Endothelial cell of umbilical vein (primary cell): ENCODE measurements at regions not wholly inside any gene's neighbourhood (a gene's known extent, or its start where the extent isn't known, plus 50 kb on each side); places are given as distances from the start of the nearest gene placed in this dataset.

ENCODE experiments used
- BruUV-seq: library from RNA; stranded (reverse); fragments of 400-500 nt; replicated peaks from 2 replicates; lab custom pipeline; 2021; lab: Mats Ljungman, UMichigan
- CTCF ChIA-PET: fragments of 300-600, 350-600 bp; sonication (Branson Sonifier 250); formaldehyde crosslinking; loops from one replicate; lab custom pipeline; 2021; ENCODE audit warnings: antibody characterized with exemption, inconsistent platforms; lab: Charles Lee
- POLR2A ChIA-PET: fragments of 300-600, 350-600 bp; sonication (Branson Sonifier 250); formaldehyde crosslinking; loops from one replicate; lab custom pipeline; 2021; ENCODE audit warnings: antibody characterized with exemption, inconsistent platforms; lab: Charles Lee
- DNase-seq: peaks from one replicate; pipeline ENCODE4 v3.0.0-alpha.2; 2011; ENCODE audit warnings: low read depth, low spot score
- FAIRE-seq: peaks from 2 replicates; lab custom pipeline; 2011; peaks lifted over from hg19 to GRCh38; lab: Jason Lieb, UNC
- H2AFZ ChIP-seq: 2 replicates; pipeline ENCODE4 v1.6.0; 2012; ENCODE audit warnings: low read depth, low read length, control low read depth, inconsistent platforms
- H3K27ac ChIP-seq: 2 replicates; pipeline ENCODE4 v1.5.1; 2011; ENCODE audit warnings: low read depth, mild to moderate bottlenecking, control low read depth, low read length, moderate library complexity; ENCODE audit not compliant: insufficient read depth
- H3K27me3 ChIP-seq, 2 experiments: 2 replicates each; pipeline versions ENCODE4 v1.6.0 to v1.6.1; 2011; ENCODE audit warnings: low read length in 2 of 2, mixed read lengths in 1 of 2; ENCODE audit not compliant: control insufficient read depth in 2 of 2, insufficient read depth in 2 of 2
- H3K36me3 ChIP-seq, 2 experiments: 2 replicates in 1 of 2; 3 replicates in 1 of 2; pipeline ENCODE4 v1.5.1; 2011; ENCODE audit warnings: low read length in 2 of 2, mild to moderate bottlenecking in 1 of 2, moderate library complexity in 1 of 2; ENCODE audit not compliant: control insufficient read depth in 2 of 2, insufficient read depth in 2 of 2; ENCODE audit errors: extremely low read depth in 1 of 2
- H3K4me1 ChIP-seq: 3 replicates; pipeline ENCODE4 v1.5.1; 2011; ENCODE audit warnings: mild to moderate bottlenecking, low read length; ENCODE audit not compliant: control insufficient read depth, insufficient read depth; ENCODE audit errors: extremely low read depth
- H3K4me2 ChIP-seq: 2 replicates; pipeline ENCODE4 v1.6.1; 2011; ENCODE audit warnings: low read length, control low read depth, mixed read lengths; ENCODE audit not compliant: insufficient read depth
- H3K4me3 ChIP-seq, 3 experiments: fragments of 200-600 bp in 1 of 3; sonication (generic), shearing (Covaris generic) in 1 of 3; replicated peaks in 1 of 3; 2 replicates each; pipeline ENCODE4 v1.5.1; 2011 to 2016; ENCODE audit warnings: control low read depth in 3 of 3, low read length in 3 of 3, mild to moderate bottlenecking in 2 of 3, inconsistent platforms in 1 of 3, low read depth in 1 of 3, moderate library complexity in 1 of 3; ENCODE audit not compliant: insufficient read depth in 1 of 3
- H3K79me2 ChIP-seq: 2 replicates; pipeline ENCODE4 v1.6.0; 2012; ENCODE audit warnings: low read length, inconsistent platforms; ENCODE audit not compliant: control insufficient read depth, insufficient read depth
- H3K9ac ChIP-seq: replicated peaks from 2 replicates; pipeline ENCODE3; 2011; ENCODE audit warnings: low read length, control low read depth; ENCODE audit not compliant: insufficient read depth; ENCODE audit errors: extremely low read depth
- H3K9me1 ChIP-seq: replicated peaks from 3 replicates; pipeline ENCODE4 v1.6.0; 2011; ENCODE audit warnings: mild to moderate bottlenecking, low read length; ENCODE audit not compliant: control insufficient read depth, insufficient read depth; ENCODE audit errors: extremely low read depth
- H3K9me3 ChIP-seq: replicated peaks from 2 replicates; pipeline ENCODE4 v1.5.1; 2012; ENCODE audit warnings: low read length, inconsistent platforms; ENCODE audit not compliant: control insufficient read depth, insufficient read depth
- H4K20me1 ChIP-seq: replicated peaks from 2 replicates; pipeline ENCODE3; 2011; ENCODE audit warnings: mild to moderate bottlenecking, low read length; ENCODE audit not compliant: control insufficient read depth, insufficient read depth; ENCODE audit errors: extremely low read depth
- CTCF ChIP-seq, 2 donors: IDR thresholded peaks; 1 replicate in 1 of 2; 2 replicates in 1 of 2; pipeline ENCODE4 v1.5.1; 2011; ENCODE audit warnings: low read length in 2 of 2, mild to moderate bottlenecking in 2 of 2, moderate library complexity in 2 of 2, control low read depth in 1 of 2, inconsistent platforms in 1 of 2, low read depth in 1 of 2; ENCODE audit not compliant: insufficient read depth in 1 of 2; ENCODE audit errors: extremely low read depth in 1 of 2
- EZH2 ChIP-seq: IDR thresholded peaks from 2 replicates; pipeline ENCODE4 v1.6.1; 2012; ENCODE audit warnings: borderline replicate concordance, low read depth, mild to moderate bottlenecking, moderate library complexity, low read length, inconsistent platforms; ENCODE audit not compliant: severe bottlenecking
- FOS ChIP-seq: IDR thresholded peaks from 2 replicates; pipeline ENCODE4 v1.6.1; 2011; ENCODE audit warnings: mild to moderate bottlenecking, low read length, moderate library complexity, borderline replicate concordance; ENCODE audit not compliant: insufficient read depth
- GATA2 ChIP-seq: IDR thresholded peaks from 2 replicates; pipeline ENCODE4 v1.7.0; 2011; ENCODE audit warnings: low read depth, mild to moderate bottlenecking, moderate library complexity, mixed read lengths, low read length; ENCODE audit not compliant: insufficient read length, insufficient read depth
- JUN ChIP-seq: IDR thresholded peaks from 2 replicates; pipeline ENCODE4 v1.6.1; 2011; ENCODE audit warnings: borderline replicate concordance, low read depth; ENCODE audit not compliant: insufficient read length, insufficient read depth
- MYC ChIP-seq: IDR thresholded peaks from one replicate; pipeline ENCODE4 v1.6.1; 2011; ENCODE audit warnings: mild to moderate bottlenecking, low read depth, low read length
- POLR2A ChIP-seq: IDR thresholded peaks from 2 replicates; pipeline ENCODE4 v1.6.1; 2012; ENCODE audit warnings: low read depth, mild to moderate bottlenecking, control low read depth, low read length
- POLR2AphosphoS5 ChIP-seq: IDR thresholded peaks from 2 replicates; pipeline ENCODE4 v1.6.1; 2012; ENCODE audit warnings: low read depth, mild to moderate bottlenecking, control low read depth, low read length, moderate library complexity; ENCODE audit not compliant: insufficient read depth
- dilution Hi-C: fragments of 300-500 bp; cut with MboI; formaldehyde crosslinking; loops from one replicate; pipeline ENCODE4 v1.15.0; 2019; ENCODE audit warnings: low sequenced_read_pairs; ENCODE audit not compliant: extremely low pct_ligation_motif_present
- intact Hi-C: fragments of 100-400 bp; cut with micrococcal nuclease; formaldehyde crosslinking; loops from one replicate; pipeline ENCODE4 v1.10.0; 2022
- TF ChIP-seq, protein P1 (sequence below): IDR thresholded peaks from 2 replicates; pipeline ENCODE4 v1.6.1; 2011; ENCODE audit not compliant: insufficient read depth, insufficient read length

DNA sequence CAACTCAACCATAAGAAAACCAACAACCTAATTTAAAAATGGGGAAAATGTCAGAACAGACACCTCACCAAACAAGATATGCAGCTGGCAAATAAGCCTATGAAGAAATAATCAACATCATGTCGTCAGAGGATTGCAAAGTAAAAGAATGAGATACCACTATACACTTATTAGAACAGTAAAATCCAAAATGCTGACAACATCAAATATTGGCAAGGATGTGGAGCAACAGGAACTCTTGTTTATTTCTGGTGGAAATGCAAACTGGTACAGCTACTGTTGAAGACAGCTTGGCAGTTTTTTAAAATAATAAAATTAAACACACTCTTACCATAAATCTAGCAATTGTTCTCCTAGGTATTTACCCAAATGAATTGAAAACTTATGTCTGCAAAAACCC lies 140.7 kb upstream of the B3GAT1 start:
- Histone ChIP-seq H2AFZ (no peak overlapping the region), H3K4me2 (no peak overlapping the region), H3K9me1 (no peaks in the 10 kb centered on the region), H3K4me3 (no peak overlapping the region), H4K20me1 (no peaks in the 10 kb centered on the region), H3K79me2 (no peaks in the 10 kb centered on the region), H3K4me1 (no peaks in the 10 kb centered on the region), H3K27ac (no peak overlapping the region), H3K27me3 (no peaks in the 10 kb centered on the region), H3K9me3 (no peaks in the 10 kb centered on the region), H3K36me3 (no peaks in the 10 kb centered on the region), H3K9ac (no peak overlapping the region)
- FAIRE-seq (no peak), DNase-seq (no peak)
- no TSS peak for BruUV-seq
- dilution Hi-C loops: no loop called here
- ChIA-PET CTCF (no interaction called here), POLR2A (no interaction called here)
- intact Hi-C loops: no loop called here
- no peak for TF ChIP-seq JUN
- TF ChIP-seq CTCF (IDR thresholded peaks at IDR 0.05; ENCODE audit: extremely low read depth in 1 of 2, insufficient read depth in 1 of 2, low read depth in 1 of 2, low read length in 2 of 2): no peak
- no peak for TF ChIP-seq GATA2
- TF ChIP-seq POLR2A: no peak
- TF ChIP-seq POLR2AphosphoS5: no peak
- TF ChIP-seq FOS: no peak
- no peak for TF ChIP-seq MYC
- no peak for TF ChIP-seq EZH2
- TF ChIP-seq, protein P1, sequence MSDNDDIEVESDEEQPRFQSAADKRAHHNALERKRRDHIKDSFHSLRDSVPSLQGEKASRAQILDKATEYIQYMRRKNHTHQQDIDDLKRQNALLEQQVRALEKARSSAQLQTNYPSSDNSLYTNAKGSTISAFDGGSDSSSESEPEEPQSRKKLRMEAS: no peak
